ENCODE measurements at regions not wholly inside any gene's neighbourhood (a gene's known extent, or its start where the extent isn't known, plus 50 kb on each side); places are given as distances from the start of the nearest gene placed in this dataset.

- TF ChIP-seq CTCF (IDR thresholded peaks at IDR 0.05) (no peak), POLR2A (IDR thresholded peaks at IDR 0.05) (no peak)
Measured at GRCh38 chr6:22959571-22959970, 390.2 kb downstream of the HDGFL1 start.

Measured in thyroid gland (tissue), 4 donors.